ELR (cell line): ENCODE measurements at regions not wholly inside any gene's neighbourhood (a gene's known extent, or its start where the extent isn't known, plus 50 kb on each side); places are given as distances from the start of the nearest gene placed in this dataset.
"Not testable (repeated sequence)": the region's sequence is repeated elsewhere in the genome, so short reads cannot be mapped to it uniquely, and the experiment has no call there.

ENCODE experiments used
- DNase-seq: peaks from one replicate; pipeline ENCODE4 v3.0.0-alpha.2; 2015; ENCODE audit warnings: low read depth

- DNase-seq, result no peak
Observed at GRCh38 chr6:135555550-135555949, 58.0 kb upstream of the AHI1 start.

GRCh38 chr6:135557582-135557981 lies 60.0 kb upstream of the AHI1 start:
- DNase-seq, result no peak

GRCh38 chr6:135565605-135566004 lies 68.1 kb upstream of the AHI1 start:
- DNase-seq, result not testable (repeated sequence)

- DNase-seq, result no peak
Observed at GRCh38 chr6:135566311-135567068, 69.0 kb upstream of the AHI1 start.

GRCh38 chr6:135567375-135568083 lies 70.0 kb upstream of the AHI1 start:
- no peak for DNase-seq

GRCh38 chr6:135568379-135568778 lies 70.8 kb upstream of the AHI1 start:
- peak; percentile 56 for DNase-seq

GRCh38 chr6:135572051-135572450 lies 74.5 kb upstream of the AHI1 start:
- DNase-seq, result peak; percentile 31

- no peak for DNase-seq
Observed at GRCh38 chr6:135575629-135576028, 78.1 kb upstream of the AHI1 start.

GRCh38 chr6:135576055-135576454 lies 78.5 kb upstream of the AHI1 start:
- DNase-seq, result peak; percentile 63

GRCh38 chr6:135577059-135577538 lies 79.6 kb upstream of the AHI1 start:
- DNase-seq, result no peak

GRCh38 chr6:135578976-135579375 lies 81.4 kb upstream of the AHI1 start:
- DNase-seq, result no peak

GRCh38 chr6:135581211-135581610 lies 83.7 kb upstream of the AHI1 start:
- DNase-seq, result no peak

- peak; percentile 77 for DNase-seq
Observed at GRCh38 chr6:135583256-135583761, 85.8 kb upstream of the AHI1 start.

GRCh38 chr6:135586388-135586787 lies 88.8 kb upstream of the AHI1 start:
- DNase-seq, result no peak

GRCh38 chr6:135586844-135587243 lies 89.3 kb upstream of the AHI1 start:
- DNase-seq, result peak; percentile 19

GRCh38 chr6:135592276-135592675 lies 94.7 kb upstream of the AHI1 start:
- DNase-seq, result no peak

- DNase-seq, result no peak
Observed at GRCh38 chr6:135594000-135594399, 96.5 kb upstream of the AHI1 start.

GRCh38 chr6:135600086-135600702 lies 102.7 kb upstream of the AHI1 start:
- no peak for DNase-seq

GRCh38 chr6:135600931-135601330 lies 103.4 kb upstream of the AHI1 start:
- no peak for DNase-seq

GRCh38 chr6:135601857-135602256 lies 104.3 kb upstream of the AHI1 start:
- no peak for DNase-seq

GRCh38 chr6:135603249-135603648 lies 105.7 kb upstream of the AHI1 start:
- DNase-seq, result no peak

GRCh38 chr6:135604035-135604860 lies 106.7 kb upstream of the AHI1 start:
- no peak for DNase-seq
